PC-3 (cell line): ENCODE measurements at regions not wholly inside any gene's neighbourhood (a gene's known extent, or its start where the extent isn't known, plus 50 kb on each side); places are given as distances from the start of the nearest gene placed in this dataset.

Experiments used
- ATAC-seq: fragments of 200-7000 bp; cut with Tn5 transposase; 2 replicates; pipeline ENCODE4 v1.9.1; 2020; ENCODE audit warnings: mild to moderate bottlenecking, moderate library complexity
- BruUV-seq: library from RNA; stranded (reverse); fragments of 400-500 nt; replicated peaks from 2 replicates; lab custom pipeline; 2021; lab: Mats Ljungman, UMichigan
- CTCF ChIA-PET: fragments of 300-600 bp; sonication (Branson Sonifier 250); formaldehyde crosslinking; loops from one replicate; lab custom pipeline; 2022; ENCODE audit warnings: antibody characterized with exemption; lab: Charles Lee
- POLR2A ChIA-PET: fragments of 300-600 bp; sonication (Branson Sonifier 250); formaldehyde crosslinking; loops from one replicate; lab custom pipeline; 2022; ENCODE audit warnings: antibody characterized with exemption; ENCODE audit not compliant: unreplicated experiment; lab: Charles Lee
- DNase-seq: peaks from one replicate; pipeline ENCODE4 v3.0.0-alpha.2; 2015
- H2AFZ ChIP-seq: fragments of 300-600 bp; sonication (generic); 2 replicates; pipeline ENCODE4 v1.6.0; 2016; ENCODE audit warnings: antibody characterized with exemption, low read length
- H3F3A ChIP-seq: fragments of 300-600 bp; sonication (generic); one replicate; pipeline ENCODE4 v1.6.0; 2017; ENCODE audit warnings: antibody characterized with exemption, low read length, control low read depth, mild to moderate bottlenecking; ENCODE audit not compliant: unreplicated experiment
- H3K27ac ChIP-seq: fragments of 300-600 bp; sonication (generic); 2 replicates; pipeline ENCODE4 v1.5.1; 2016; ENCODE audit warnings: mild to moderate bottlenecking, low read length
- H3K27me3 ChIP-seq: fragments of 300-600 bp; sonication (generic); 2 replicates; pipeline ENCODE4 v1.6.1; 2016; ENCODE audit warnings: low read length, mixed read lengths
- H3K36me3 ChIP-seq: fragments of 300-600 bp; sonication (generic); 2 replicates; pipeline ENCODE4 v1.6.1; 2016; ENCODE audit warnings: low read depth, mixed run types, low read length, mixed read lengths
- H3K4me1 ChIP-seq: fragments of 300-600 bp; sonication (generic); 2 replicates; pipeline ENCODE4 v1.5.1; 2016; ENCODE audit warnings: low read length; ENCODE audit not compliant: insufficient read depth
- H3K4me2 ChIP-seq: fragments of 300-600 bp; sonication (generic); 2 replicates; pipeline ENCODE4 v1.6.0; 2016; ENCODE audit warnings: low read length
- H3K4me3 ChIP-seq: fragments of 300-600 bp; sonication (generic); 2 replicates; pipeline ENCODE4 v1.5.1; 2016; ENCODE audit warnings: mild to moderate bottlenecking, low read length, mixed read lengths
- H3K79me2 ChIP-seq: fragments of 300-600 bp; sonication (generic); 2 replicates; pipeline ENCODE4 v1.6.1; 2017; ENCODE audit warnings: low read length, mixed read lengths
- H3K9ac ChIP-seq: fragments of 300-600 bp; sonication (generic); 2 replicates; pipeline ENCODE4 v1.6.0; 2016; ENCODE audit warnings: mild to moderate bottlenecking, low read length
- H3K9me2 ChIP-seq: fragments of 300-600 bp; sonication (generic); replicated peaks from 2 replicates; pipeline ENCODE4 v1.6.1; 2016; ENCODE audit warnings: mixed run types, low read length, mixed read lengths
- H3K9me3 ChIP-seq: fragments of 300-600 bp; sonication (generic); 2 replicates; pipeline ENCODE4 v1.6.1; 2016; ENCODE audit warnings: low read length, mixed read lengths
- H4K20me1 ChIP-seq: fragments of 300-600 bp; sonication (generic); 2 replicates; pipeline ENCODE4 v1.6.1; 2016; ENCODE audit warnings: low read length, mixed read lengths
- EZH2 ChIP-seq: fragments of 300-600 bp; sonication (generic); IDR thresholded peaks from one replicate; pipeline ENCODE4 v1.6.1; 2017; ENCODE audit warnings: antibody characterized with exemption, mild to moderate bottlenecking, low read length; ENCODE audit not compliant: unreplicated experiment
- EZH2phosphoT487 ChIP-seq: fragments of 300-600 bp; sonication (generic); IDR thresholded peaks from 2 replicates; pipeline ENCODE4 v1.6.1; 2018; ENCODE audit warnings: mild to moderate bottlenecking, antibody characterized with exemption, low read length, borderline replicate concordance
- intact Hi-C: fragments of 100-400 bp; cut with micrococcal nuclease; formaldehyde crosslinking; loops from 2 replicates; pipeline ENCODE4 v1.9.0; 2023
- TF ChIP-seq, protein P1 (sequence below): fragments of 300-600 bp; sonication (generic); conservative IDR thresholded peaks from 2 replicates; pipeline ENCODE4 v1.5.1; 2017; ENCODE audit warnings: antibody characterized with exemption, low read depth, mild to moderate bottlenecking, low read length

GRCh38 chr12:67468549-67469245 is 179.8 kb upstream of the DYRK2 start:
- ChIA-PET CTCF (no interaction called here), POLR2A (no interaction called here)
- H2AFZ ChIP-seq = no peak overlapping the region
- no peaks in the 10 kb centered on the region for H3K36me3 ChIP-seq
- H3K4me2 ChIP-seq = no peak overlapping the region
- no peak overlapping the region for H3K4me3 ChIP-seq
- H3K9ac ChIP-seq = no peak overlapping the region
- H3F3A ChIP-seq = no peaks in the 10 kb centered on the region
- ATAC-seq (no peak), DNase-seq (no peak)
- no peaks in the 10 kb centered on the region for H3K9me2 ChIP-seq
- no peaks in the 10 kb centered on the region for H4K20me1 ChIP-seq
- TF ChIP-seq, protein P1, sequence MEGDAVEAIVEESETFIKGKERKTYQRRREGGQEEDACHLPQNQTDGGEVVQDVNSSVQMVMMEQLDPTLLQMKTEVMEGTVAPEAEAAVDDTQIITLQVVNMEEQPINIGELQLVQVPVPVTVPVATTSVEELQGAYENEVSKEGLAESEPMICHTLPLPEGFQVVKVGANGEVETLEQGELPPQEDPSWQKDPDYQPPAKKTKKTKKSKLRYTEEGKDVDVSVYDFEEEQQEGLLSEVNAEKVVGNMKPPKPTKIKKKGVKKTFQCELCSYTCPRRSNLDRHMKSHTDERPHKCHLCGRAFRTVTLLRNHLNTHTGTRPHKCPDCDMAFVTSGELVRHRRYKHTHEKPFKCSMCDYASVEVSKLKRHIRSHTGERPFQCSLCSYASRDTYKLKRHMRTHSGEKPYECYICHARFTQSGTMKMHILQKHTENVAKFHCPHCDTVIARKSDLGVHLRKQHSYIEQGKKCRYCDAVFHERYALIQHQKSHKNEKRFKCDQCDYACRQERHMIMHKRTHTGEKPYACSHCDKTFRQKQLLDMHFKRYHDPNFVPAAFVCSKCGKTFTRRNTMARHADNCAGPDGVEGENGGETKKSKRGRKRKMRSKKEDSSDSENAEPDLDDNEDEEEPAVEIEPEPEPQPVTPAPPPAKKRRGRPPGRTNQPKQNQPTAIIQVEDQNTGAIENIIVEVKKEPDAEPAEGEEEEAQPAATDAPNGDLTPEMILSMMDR = no peak
- no peak for TF ChIP-seq EZH2
- TF ChIP-seq EZH2phosphoT487 = no peak
- H3K27ac ChIP-seq = no peak overlapping the region
- no TSS peak for BruUV-seq
- no peaks in the 10 kb centered on the region for H3K27me3 ChIP-seq
- no peaks in the 10 kb centered on the region for H3K79me2 ChIP-seq
- no peaks in the 10 kb centered on the region for H3K4me1 ChIP-seq
- no peaks in the 10 kb centered on the region for H3K9me3 ChIP-seq
- intact Hi-C loops = no loop called here

- Histone ChIP-seq H3K79me2 (no peaks in the 10 kb centered on the region), H3K9me2 (no peaks in the 10 kb centered on the region), H4K20me1 (no peaks in the 10 kb centered on the region), H3K27me3 (no peaks in the 10 kb centered on the region), H3F3A (no peaks in the 10 kb centered on the region), H3K9me3 (no peaks in the 10 kb centered on the region), H3K9ac (no peak overlapping the region), H3K4me3 (no peak overlapping the region), H3K27ac (no peak overlapping the region), H3K4me1 (no peaks in the 10 kb centered on the region), H2AFZ (no peak overlapping the region), H3K36me3 (no peaks in the 10 kb centered on the region), H3K4me2 (no peak overlapping the region)
- no peak for TF ChIP-seq EZH2
- TF ChIP-seq, protein P1 = no peak
- DNase-seq (no peak), ATAC-seq (no peak)
- CTCF ChIA-PET = no interaction called here
- BruUV-seq = no TSS peak
- POLR2A ChIA-PET = no interaction called here
- intact Hi-C loops = no loop called here
Measured at GRCh38 chr12:67469666-67470065, 178.9 kb upstream of the DYRK2 start.

DNA sequence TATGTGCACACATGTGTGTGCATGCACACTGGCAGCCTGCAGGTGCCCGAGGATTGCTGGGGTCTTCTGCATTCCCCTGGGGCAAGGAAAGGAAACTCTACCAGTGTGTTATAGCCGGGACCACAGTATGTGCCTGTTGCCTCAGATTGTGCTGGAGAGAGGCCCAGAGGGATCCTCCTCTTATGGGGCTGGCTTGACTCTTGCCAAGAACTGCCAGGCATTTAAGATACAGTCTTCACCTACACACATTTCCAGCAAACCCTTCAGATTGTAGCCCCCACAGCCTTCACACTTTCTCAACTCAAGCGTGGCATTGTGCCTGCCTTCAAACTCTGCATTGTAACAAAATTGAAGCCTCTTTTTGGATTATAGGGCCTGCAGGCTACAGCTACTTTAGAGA is 176.7 kb upstream of the DYRK2 start:
- H3K9me3 ChIP-seq = no peaks in the 10 kb centered on the region
- no peak for DNase-seq
- H3K9ac ChIP-seq = no peak overlapping the region
- ChIA-PET POLR2A (no interaction called here), CTCF (no interaction called here)
- H3K27ac ChIP-seq = no peak overlapping the region
- no peaks in the 10 kb centered on the region for H3K79me2 ChIP-seq
- H3K4me1 ChIP-seq = no peaks in the 10 kb centered on the region
- ATAC-seq = no peak
- H3K36me3 ChIP-seq = no peaks in the 10 kb centered on the region
- no peaks in the 10 kb centered on the region for H3K27me3 ChIP-seq
- H2AFZ ChIP-seq = no peak overlapping the region
- H4K20me1 ChIP-seq = no peaks in the 10 kb centered on the region
- H3K4me2 ChIP-seq = no peak overlapping the region
- no TSS peak for BruUV-seq
- H3K4me3 ChIP-seq = no peak overlapping the region
- no peaks in the 10 kb centered on the region for H3K9me2 ChIP-seq
- no peaks in the 10 kb centered on the region for H3F3A ChIP-seq
- intact Hi-C loops = no loop called here
- TF ChIP-seq, protein P1 = no peak
- TF ChIP-seq EZH2 (no peak), EZH2phosphoT487 (no peak)
